ENCODE measurements at regions not wholly inside any gene's neighbourhood (a gene's known extent, or its start where the extent isn't known, plus 50 kb on each side); places are given as distances from the start of the nearest gene placed in this dataset.

DNA sequence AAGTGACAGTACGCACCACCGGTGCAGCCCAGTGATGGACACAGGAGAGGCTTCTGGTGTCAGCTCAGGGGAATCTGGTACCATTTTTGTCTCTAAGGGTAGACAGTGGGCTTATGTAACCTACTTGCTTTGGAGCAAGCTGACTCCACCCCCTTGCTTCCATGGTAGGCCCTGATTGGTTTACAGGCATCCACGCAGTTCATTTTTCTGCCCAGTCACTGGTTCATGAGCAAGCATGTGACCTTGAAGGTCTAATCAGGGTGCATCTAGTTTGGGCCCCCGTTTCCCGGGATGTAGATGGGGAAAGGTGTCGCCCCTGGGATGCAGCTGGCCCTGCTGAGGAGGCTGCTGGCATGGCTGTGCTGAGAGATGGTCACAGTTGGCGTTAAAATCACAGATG, 244.8 kb upstream of the KCNG1 start:
- Histone ChIP-seq H3K9me3 (peaks cover 0 to 18% (median 0%) of the 10 kb centered on the region in 11 donors), H3K27me3 (peaks cover 0 to 16% (median 4%) of the 10 kb centered on the region in 7 donors), H3K36me3 (no peaks in the 10 kb centered on the region), H3K4me3 (no peak overlapping the region), H3K27ac (no peak overlapping the region), H3K4me1 (no peaks in the 10 kb centered on the region)
- intact Hi-C loops (cut with DNase I) = no loop called here
- DNase-seq (no peak), ATAC-seq (no peak)
- WGBS, 2 donors = 91 to 94% methylated on average over 7 of the region's 7 CpGs
- no peak for TF ChIP-seq CTCF (IDR thresholded peaks at IDR 0.05)

GRCh38 chr20:51266353-51266752, 243.4 kb upstream of the KCNG1 start:
- Histone ChIP-seq H3K4me1 (no peaks in the 10 kb centered on the region), H3K36me3 (no peaks in the 10 kb centered on the region), H3K27ac (no peak overlapping the region), H3K4me3 (no peak overlapping the region), H3K27me3 (peaks cover 0 to 22% (median 7%) of the 10 kb centered on the region in 7 donors), H3K9me3 (peaks cover 0 to 18% (median 0%) of the 10 kb centered on the region in 11 donors)
- ATAC-seq (no peak), DNase-seq (no peak)
- intact Hi-C loops (cut with DNase I) = no loop called here
- 83 to 84% methylated on average over 7 of the region's 7 CpGs for WGBS, 2 donors
- no peak for TF ChIP-seq CTCF (IDR thresholded peaks at IDR 0.05)

DNA sequence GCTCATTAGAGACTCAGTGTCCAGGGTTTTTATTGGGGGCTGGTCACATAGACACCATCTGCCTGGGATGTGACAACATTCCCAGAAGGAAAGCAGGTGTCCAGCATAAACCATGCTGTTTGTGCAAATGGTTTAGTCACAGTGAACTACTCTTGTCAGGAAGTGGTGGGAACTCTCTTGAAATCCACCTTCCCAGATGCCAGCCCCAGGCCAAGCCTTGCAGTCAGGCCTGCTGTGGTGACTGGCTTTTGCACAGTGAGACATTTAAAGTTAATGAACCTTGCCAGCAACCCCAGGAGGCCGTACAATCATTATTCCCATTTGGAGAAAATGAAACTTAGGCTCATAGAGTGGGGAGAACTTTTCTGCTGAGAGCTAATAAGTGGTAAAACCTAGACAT, 242.5 kb upstream of the KCNG1 start:
- no peaks in the 10 kb centered on the region for H3K36me3 ChIP-seq
- H3K27ac ChIP-seq = no peak overlapping the region
- ATAC-seq (no peak), DNase-seq (no peak)
- intact Hi-C loops (cut with DNase I) = no loop called here
- H3K4me1 ChIP-seq = no peaks in the 10 kb centered on the region
- 79 to 86% methylated on average over 1 of the region's 1 CpG for WGBS, 2 donors
- peaks cover 0 to 26% (median 7%) of the 10 kb centered on the region in 7 donors for H3K27me3 ChIP-seq
- TF ChIP-seq CTCF (IDR thresholded peaks at IDR 0.05) = no peak
- peaks cover 0 to 8% (median 0%) of the 10 kb centered on the region in 11 donors for H3K9me3 ChIP-seq
- H3K4me3 ChIP-seq = no peak overlapping the region

GRCh38 chr20:51262240-51262639, 239.3 kb upstream of the KCNG1 start:
- intact Hi-C loops (cut with DNase I) = no loop called here
- 24 to 33% methylated on average over 9 of the region's 9 CpGs for WGBS, 2 donors
- ATAC-seq (no peak), DNase-seq (no peak)
- H3K4me3 ChIP-seq = no peak overlapping the region
- H3K36me3 ChIP-seq = no peaks in the 10 kb centered on the region
- TF ChIP-seq CTCF (IDR thresholded peaks at IDR 0.05) = no peak
- no peak overlapping the region for H3K27ac ChIP-seq
- H3K4me1 ChIP-seq = no peaks in the 10 kb centered on the region
- H3K27me3 ChIP-seq = peaks cover 0 to 47% (median 16%) of the 10 kb centered on the region in 7 donors
- H3K9me3 ChIP-seq = peaks cover 0 to 6% (median 0%) of the 10 kb centered on the region in 11 donors

Measured in heart right ventricle (tissue), 16 donors.